ENCODE measurements at regions not wholly inside any gene's neighbourhood (a gene's known extent, or its start where the extent isn't known, plus 50 kb on each side); places are given as distances from the start of the nearest gene placed in this dataset.

DNA sequence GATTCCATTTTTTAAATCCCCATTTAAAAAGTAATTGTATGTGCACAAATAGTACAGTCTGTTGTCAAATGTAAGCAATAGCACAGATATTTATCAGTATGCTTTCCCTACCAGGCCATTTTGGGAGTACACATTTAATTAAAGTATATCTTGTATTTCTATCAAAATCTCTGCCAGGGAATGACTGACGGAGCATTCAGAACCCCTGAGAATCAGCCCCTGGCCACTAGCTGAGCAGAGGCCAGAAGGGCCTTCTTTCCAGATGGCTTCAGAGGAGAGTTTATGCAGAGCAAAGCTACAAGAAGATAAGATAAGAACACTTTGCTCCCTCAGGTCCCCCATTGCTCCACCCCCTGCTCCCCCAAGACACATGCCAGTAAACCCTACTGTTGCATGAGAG lies 99.9 kb upstream of the PROX1 start:
- POLR2A ChIA-PET: no interaction called here
- Histone ChIP-seq H3K4me1 (ENCODE audit: insufficient read depth, low read length, poor library complexity, severe bottlenecking) (no peaks in the 10 kb centered on the region), H4K20me1 (ENCODE audit: insufficient read depth, low read length) (no peaks in the 10 kb centered on the region), H3K4me2 (ENCODE audit: low read length) (no peak overlapping the region), H3K4me3 (ENCODE audit: low read depth, low read length, poor library complexity, severe bottlenecking) (no peak overlapping the region), H3K9me3 (ENCODE audit: low read length) (no peaks in the 10 kb centered on the region), H3K36me3 (ENCODE audit: insufficient read depth, low read length) (no peaks in the 10 kb centered on the region), H2AFZ (ENCODE audit: low read length) (no peak overlapping the region), H3K79me2 (ENCODE audit: insufficient read depth, low read depth, low read length) (no peaks in the 10 kb centered on the region), H3K9me2 (ENCODE audit: insufficient read depth, low read length) (no peaks in the 10 kb centered on the region), H3K27ac (ENCODE audit: low read depth, low read length, poor library complexity, severe bottlenecking) (no peak overlapping the region)
- CTCF ChIA-PET (ENCODE audit: unreplicated experiment): no interaction called here
- BruUV-seq (replicated peaks): no TSS peak
- no peak for DNase-seq (ENCODE audit: low spot score)
- TF ChIP-seq EZH2phosphoT487 (IDR thresholded peaks at IDR 0.05; ENCODE audit: borderline replicate concordance, low read depth, low read length) (no peak), CTCF (conservative IDR thresholded peaks at IDR 0.05; ENCODE audit: low read length) (no peak)
- intact Hi-C loops (cut with micrococcal nuclease; ENCODE audit: unreplicated experiment): no loop called here

GRCh38 chr1:213891989-213892902 lies 95.5 kb upstream of the PROX1 start:
- POLR2A ChIA-PET: interaction anchor here (0.6 to 0.7 kb wide), 2 partner anchors 15 to 108 kb away, joined by 3 read pairs; no protein-coding TSS in a partner anchor

More at GRCh38 chr1:213891989-213892902, 95.5 kb upstream of the PROX1 start:
- Histone ChIP-seq H3K36me3 (ENCODE audit: insufficient read depth, low read length) (no peaks in the 10 kb centered on the region), H4K20me1 (ENCODE audit: insufficient read depth, low read length) (no peaks in the 10 kb centered on the region), H3K4me3 (ENCODE audit: low read depth, low read length, poor library complexity, severe bottlenecking) (no peak overlapping the region), H3K79me2 (ENCODE audit: insufficient read depth, low read depth, low read length) (no peaks in the 10 kb centered on the region), H3K27ac (ENCODE audit: low read depth, low read length, poor library complexity, severe bottlenecking) (no peak overlapping the region), H3K9me3 (ENCODE audit: low read length) (no peaks in the 10 kb centered on the region), H3K4me1 (ENCODE audit: insufficient read depth, low read length, poor library complexity, severe bottlenecking) (no peaks in the 10 kb centered on the region), H3K9me2 (ENCODE audit: insufficient read depth, low read length) (no peaks in the 10 kb centered on the region), H3K4me2 (ENCODE audit: low read length) (no peak overlapping the region), H2AFZ (ENCODE audit: low read length) (no peak overlapping the region)
- CTCF ChIA-PET (ENCODE audit: unreplicated experiment): no interaction called here
- intact Hi-C loops (cut with micrococcal nuclease; ENCODE audit: unreplicated experiment): no loop called here
- no peak for DNase-seq (ENCODE audit: low spot score)
- TF ChIP-seq EZH2phosphoT487 (IDR thresholded peaks at IDR 0.05; ENCODE audit: borderline replicate concordance, low read depth, low read length) (no peak), CTCF (conservative IDR thresholded peaks at IDR 0.05; ENCODE audit: low read length) (no peak)
- BruUV-seq (replicated peaks): no TSS peak
